NCI-H748 treated with DMSO at 0.1 percent for 48 hours (cell line): ENCODE measurements at regions not wholly inside any gene's neighbourhood (a gene's known extent, or its start where the extent isn't known, plus 50 kb on each side); places are given as distances from the start of the nearest gene placed in this dataset.
"Not testable (repeated sequence)": the region's sequence is repeated elsewhere in the genome, so short reads cannot be mapped to it uniquely, and the experiment has no call there.

Source experiments
- DNase-seq: peaks from one replicate; lab custom pipeline; 2025; lab: John Stamatoyannopoulos, UW

DNA sequence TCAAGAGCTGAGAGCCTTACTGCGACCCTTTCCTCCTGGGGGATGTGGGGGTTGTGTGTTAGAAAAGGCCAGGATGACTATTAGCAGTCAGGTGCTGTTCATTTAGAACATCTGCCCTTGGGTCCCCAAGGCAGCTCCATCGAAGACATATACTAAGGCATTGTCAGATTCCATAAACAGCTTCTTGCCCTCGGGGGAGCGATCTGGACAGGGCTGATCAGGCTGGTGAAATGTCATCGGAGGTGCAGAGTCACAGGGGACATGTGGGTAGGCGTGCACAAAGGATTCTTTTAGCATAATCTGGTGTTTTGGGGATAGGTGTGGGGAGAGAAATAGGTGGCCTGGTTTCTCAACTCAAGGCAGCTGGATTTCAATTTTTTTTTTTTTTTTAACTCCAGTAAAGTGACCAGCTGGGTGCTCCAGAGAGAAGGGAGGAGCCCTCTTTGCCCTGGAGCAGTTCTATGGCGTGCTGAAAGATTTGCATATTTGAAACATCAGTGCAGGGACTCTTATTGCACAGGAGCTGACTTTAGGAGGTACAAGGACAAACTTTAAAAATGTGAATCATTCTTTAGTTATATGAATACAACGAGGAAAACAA lies 160.1 kb downstream of the SUDS3 start:
- DNase-seq: no peak

DNA sequence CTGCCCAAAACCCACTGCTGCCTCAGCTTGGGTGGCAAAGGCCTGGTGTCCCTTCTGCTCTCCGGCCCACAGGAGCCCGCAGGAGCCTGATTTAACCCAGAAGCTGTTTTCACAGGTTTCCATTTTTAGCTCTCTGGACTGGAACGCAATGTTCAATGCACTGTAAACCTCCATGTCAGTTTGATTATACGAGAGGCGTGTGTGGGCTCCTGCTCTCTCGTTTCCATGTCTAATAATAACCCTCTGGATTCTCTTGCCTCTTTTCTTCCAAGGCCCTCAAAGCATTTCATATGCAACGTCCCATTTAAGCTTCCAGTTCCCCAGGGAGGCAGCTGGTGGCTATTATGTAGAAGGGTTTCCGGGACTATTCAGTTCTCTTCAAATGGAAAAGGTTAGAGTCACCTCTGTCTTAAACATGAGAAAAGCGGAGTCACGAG lies 161.1 kb downstream of the SUDS3 start:
- no peak for DNase-seq

DNA sequence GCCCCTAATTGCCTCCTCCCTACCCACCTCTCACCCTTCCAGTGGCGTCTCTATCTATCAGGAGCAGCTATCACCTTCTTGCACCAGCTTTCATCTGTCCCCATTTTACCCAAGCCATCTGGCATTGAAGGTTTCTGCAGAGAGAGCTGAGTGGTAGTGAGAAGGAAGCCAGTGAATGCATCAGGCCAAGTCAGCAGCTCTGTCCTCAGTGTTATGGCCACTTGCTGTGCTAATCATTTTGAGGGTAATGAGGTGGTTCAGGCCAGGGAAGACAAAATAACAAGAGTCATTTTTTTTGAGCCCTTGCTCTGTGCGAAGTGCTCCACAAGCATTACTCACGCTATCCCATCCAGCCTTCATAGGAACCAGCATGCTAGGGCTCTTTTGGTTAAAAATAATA lies 164.7 kb downstream of the SUDS3 start:
- no peak for DNase-seq

DNA sequence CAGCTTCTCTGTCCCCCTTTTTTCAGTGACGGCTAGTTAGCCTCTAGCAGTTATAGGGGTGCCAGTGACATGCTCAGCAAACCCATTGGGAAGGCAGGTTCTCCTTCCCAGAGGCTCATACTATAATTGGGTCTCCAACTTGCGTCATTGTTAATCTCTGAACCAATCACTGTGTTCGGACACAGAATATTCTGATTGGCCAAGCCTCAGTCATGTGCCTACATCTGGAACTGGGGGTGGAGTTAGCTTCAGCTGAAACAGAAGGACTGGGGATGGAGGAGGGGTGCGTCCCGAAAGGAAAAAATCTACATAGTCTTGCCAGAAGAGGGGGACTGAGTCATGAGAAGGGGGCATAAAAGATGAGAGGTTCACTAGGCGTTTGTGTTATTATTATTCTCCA lies 165.6 kb downstream of the SUDS3 start:
- DNase-seq: no peak

DNA sequence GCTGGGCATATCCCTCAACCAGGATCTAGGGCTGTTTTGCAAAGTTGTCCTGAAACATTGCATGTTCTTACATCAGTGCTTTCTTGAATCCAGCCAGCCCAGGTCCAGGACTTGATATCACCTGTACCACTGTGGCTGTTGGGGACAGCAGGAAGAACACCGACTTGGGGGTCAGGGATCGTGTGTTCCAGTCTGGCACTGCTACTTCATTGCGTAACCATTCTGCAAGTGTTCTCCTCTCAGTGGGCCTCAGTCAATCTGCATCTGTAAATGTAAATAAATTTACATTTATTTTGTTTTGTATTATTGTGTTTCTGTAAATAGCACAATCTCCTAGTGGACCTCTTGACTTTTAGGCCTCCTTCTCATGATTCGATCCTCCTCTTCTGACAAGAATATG lies 167.3 kb downstream of the SUDS3 start:
- no peak for DNase-seq

DNA sequence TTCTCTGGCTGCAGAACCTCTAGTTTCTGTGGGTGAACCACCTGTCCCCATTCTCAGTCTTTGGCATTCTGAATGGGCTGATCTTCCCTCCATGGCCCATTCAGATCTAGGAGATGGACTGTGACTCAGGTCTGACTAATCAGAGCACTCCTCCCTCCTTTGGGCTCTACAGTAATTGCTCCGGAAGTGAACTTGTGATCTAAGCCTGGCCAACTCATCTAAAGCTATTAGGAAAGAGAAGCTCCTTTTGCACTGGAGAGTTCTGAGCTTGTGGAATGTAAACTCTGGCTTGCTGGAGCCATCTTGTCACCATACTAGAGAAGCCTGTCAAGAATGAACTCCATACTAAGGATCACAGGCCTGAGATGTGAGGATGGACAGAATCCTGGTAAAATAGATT lies 168.2 kb downstream of the SUDS3 start:
- no peak for DNase-seq

DNA sequence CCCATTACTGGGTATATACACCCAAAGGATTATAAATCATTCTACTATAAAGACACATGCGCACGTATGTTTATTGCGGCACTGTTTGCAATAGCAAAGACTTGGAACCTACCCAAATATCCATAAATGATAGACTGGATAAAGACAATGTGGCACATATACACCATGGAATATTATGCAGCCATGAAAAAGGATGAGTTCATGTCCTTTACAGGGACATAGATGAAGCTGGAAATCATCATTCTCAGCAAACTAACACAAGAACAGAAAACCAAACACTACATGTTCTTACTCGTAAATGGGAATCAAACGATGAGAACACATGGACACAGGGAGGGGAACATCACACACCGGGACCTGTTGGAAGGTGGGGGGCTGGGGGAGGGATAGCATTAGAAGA lies 171.3 kb downstream of the SUDS3 start:
- DNase-seq: not testable (repeated sequence)

DNA sequence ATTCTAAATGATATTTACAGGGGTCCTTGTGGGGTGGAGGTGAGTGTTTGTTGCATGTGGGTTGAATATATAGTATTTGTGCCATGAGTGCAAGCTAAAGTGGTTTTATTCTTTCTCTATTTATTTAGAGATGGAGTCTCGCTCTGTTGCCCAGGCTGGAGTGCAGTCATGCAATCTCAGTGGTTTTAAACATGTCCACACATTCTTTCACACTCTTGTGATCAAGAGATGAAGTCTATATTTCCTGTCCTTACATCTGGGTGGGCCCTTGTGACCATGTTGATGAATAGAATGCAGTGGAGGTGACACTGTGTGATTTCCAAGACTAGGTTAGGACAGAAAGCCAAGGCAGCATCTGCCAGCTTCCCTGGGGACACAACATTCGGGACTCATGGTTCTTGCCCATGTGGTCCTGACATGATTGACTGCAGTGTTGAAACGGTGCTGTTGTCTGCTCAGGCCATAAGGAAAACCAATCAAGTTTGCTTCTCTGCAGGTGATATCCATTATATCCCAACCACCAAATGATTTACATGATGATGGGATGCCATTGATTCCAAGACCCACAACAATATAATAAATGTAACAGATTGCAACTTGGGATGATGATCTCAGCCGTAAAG lies 172.6 kb downstream of the SUDS3 start:
- no peak for DNase-seq

DNA sequence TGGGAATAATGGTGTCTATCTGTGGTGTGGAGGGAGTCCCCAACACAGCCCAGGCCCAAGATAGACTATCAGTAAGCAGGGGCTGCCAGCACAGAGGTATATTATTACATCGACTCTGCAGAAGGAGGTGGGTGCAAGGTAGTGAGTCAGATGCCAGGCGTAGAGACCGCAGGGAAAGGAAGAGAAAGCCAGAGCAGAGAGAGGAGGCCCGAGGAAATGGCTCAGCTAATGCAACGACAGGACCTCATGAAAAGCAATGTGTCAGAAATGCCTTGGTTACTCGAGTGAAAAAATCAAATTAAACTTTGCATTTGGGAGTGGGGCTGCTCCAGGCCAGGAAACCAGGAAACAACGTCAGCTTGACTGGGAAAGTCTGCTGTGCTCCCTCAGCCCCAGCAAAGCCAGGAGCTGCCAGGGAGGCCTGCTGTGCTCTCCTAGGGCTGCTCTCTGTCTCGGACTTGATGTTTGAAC lies 173.2 kb downstream of the SUDS3 start:
- DNase-seq: no peak

DNA sequence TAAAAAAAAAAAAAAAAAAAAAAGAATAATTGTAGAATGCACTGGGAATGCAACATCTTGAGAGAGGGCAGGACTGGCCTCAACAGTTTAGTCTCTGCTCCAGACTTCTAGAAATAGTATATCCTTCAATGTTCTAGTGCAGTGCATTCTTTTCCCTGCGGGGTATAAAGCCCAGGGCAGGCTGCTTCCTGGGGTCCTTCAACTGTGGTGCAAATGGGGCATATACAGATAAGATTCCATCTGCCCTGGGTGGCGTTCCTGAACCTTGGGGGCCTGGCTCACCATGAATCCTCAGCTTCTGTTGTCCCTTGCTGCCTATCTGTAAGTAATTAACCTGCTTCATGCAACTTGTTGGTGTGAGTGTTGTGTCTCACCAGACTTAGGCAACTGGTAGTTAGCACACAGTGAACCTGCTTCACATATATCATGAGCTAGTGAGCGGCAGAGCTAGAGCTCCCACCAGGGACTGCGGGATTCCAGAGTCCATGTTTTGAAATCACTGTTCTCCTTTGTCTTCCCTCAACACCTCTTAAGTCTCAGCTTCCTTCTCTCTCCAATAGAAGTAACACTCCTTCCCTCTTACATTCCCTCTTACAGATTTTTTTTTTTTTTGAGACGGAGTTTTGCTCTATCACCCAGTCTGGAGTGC lies 177.6 kb downstream of the SUDS3 start:
- no peak for DNase-seq

DNA sequence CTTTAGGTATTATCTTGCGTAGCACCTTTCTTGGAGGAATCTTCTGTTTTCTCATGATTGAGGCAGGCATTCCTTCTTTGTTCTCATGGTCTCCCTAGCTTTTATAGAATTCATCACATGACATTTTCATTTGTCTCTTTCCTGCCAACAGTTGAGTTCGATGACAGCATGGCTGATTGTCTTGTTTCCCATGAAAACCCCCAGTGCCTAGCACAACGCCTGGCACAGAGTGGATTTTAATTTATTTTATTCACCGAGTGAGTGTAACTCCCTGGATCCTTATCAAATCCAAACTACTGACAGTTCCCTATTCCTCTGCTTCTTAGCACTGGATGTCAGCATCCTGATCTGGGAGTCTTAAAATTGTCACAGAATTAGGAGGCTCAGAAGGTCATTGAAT lies 182.6 kb downstream of the SUDS3 start:
- DNase-seq: no peak

DNA sequence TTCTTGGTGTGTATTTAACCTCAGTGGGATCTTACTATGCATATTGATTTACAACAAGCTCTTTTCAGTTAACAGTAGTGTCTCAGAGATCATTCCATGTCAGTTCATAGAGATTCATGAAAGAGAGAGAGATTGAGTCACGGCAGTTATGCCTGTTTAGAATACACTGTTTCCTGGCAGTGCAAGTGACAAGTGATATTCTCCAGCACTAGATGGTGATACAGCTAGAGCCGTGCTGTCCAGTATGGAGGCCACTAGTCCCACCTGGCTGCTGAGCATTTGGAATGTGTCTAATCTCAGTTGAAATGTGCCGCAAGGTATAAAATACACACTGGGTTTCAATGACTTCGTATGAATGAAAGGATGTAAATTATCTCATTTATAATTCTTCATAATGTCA lies 184.4 kb downstream of the SUDS3 start:
- DNase-seq: no peak

DNA sequence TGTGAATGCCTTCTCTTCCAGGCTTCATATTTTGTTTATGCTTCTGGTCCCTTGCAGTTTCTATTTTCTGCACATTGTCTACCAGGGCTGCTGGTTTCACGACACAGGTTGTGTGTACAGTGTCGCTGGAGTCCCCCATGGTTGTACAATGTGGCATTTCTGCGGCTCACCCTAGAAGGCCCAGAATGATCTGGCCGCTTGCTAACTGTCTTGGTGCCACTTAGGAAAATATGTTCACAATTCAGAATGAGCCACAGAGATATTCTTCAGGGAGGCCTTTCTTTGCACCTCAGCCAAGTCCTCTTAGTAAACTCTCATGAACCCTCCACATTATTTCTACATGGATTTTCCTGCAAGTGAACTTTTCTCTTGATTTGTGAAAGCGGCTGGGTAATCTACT lies 195.4 kb downstream of the SUDS3 start:
- no peak for DNase-seq

DNA sequence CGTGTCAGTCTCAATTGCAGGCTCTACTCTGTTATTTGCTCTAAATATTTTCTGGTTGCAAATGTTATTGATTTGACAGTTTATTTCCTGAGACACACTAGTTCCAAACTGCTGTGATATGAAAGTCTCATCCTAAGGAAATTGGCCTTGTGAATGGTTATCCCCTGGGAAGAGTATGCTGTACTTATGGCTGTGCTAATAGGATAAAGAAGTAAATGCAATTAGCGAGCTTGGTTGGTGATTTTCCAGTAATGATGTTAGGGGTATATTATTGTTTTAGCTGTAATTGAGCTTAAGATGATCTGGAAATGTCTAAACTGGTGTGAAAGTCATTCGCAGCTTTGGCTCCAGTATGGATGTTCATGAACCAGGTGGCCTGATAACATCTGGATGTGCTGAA lies 197.9 kb downstream of the SUDS3 start:
- DNase-seq: no peak

DNA sequence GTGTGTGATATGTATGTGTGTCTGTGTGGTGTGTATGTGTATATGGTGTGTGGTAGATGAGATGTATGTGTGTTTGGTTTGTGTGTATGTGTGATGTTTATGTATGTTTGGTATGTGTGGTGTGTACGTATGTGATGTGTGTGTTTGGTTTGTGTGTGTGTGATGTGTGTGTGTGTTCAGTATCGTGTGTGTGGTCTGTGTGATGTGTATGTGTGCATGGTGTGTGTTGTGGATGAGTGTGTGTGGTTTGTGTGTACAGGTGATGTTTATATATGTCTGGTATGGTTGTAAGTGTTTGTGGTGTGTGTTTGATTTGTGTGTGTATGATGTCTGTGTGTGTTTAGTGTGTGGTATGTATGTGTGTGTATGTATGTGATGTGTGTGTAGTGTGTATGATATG lies 199.4 kb downstream of the SUDS3 start:
- DNase-seq: no peak

DNA sequence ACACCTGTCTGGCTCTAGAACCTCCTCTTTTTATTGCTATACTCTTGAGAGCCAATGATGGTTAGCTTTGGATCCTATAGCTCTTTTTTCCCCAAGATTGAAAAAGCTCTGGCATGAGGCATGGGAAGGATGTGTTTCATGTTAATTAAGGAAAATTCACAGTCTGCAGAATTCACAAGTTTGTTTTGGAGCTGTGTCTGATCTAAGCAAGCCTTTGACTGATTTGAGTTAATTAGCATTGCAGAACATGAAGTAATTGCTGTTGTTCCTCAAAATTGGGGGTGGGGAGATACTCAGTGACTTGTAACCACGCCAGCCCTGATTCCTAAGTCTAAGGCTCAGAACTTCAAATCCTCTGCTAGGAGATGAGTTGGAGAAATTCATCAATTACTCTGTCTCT lies 205.0 kb downstream of the SUDS3 start:
- DNase-seq: no peak

DNA sequence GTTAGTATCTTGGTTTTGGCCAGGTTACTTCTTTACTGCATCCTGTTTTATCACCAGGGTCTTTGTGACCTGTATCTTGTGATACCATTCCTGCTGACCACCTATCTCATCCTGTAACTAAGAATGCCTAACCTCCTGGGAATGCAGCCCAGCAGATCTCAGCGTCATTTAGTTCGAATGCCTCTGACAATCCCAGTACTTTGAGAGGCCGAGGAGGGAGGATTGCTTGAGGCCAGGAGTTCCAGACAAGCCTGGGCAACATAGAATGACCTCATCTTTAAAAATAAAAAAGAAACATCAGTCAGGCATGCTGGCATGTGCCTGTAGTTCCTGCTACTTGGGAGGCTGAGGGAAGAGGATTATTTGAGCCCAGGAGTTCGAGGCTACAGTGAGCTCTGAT lies 206.5 kb downstream of the SUDS3 start:
- no peak for DNase-seq

DNA sequence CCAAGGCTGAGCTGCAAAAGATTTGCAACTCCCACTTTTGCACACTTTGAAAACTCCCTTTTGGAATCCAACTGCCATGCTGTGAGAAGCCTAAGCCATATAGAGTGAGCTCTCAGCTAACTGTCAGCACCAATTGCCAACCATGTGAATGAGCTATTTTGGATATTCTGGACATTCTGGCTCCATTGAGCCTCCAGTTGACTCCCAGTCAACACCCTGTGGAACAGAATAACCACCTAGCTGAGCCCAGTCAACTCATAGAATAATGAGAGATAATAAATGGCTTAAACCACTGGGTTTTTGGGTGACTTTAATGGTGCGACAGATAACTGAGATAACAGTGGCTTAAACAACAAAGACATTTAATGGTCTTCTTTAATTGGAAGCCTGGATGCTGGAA lies 210.1 kb downstream of the SUDS3 start:
- DNase-seq: no peak

DNA sequence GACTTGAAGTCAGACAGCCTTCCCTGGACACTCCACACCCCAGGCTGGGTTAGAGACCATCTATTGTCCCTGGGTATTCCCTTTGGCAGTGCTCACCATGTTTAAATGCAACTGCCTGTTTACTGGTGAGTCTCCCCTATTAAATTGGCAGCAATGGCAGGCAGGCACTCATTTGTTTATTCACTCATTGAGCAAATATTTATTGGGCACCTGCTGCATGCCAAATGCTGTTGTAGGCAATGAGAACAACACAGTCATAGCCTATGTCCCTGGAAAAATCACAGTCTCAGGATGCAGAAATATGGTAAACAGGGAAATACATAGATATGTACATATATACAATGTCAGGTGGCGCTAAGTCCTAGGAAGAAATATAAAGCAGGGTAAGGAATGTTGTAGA lies 212.8 kb downstream of the SUDS3 start:
- DNase-seq: no peak

DNA sequence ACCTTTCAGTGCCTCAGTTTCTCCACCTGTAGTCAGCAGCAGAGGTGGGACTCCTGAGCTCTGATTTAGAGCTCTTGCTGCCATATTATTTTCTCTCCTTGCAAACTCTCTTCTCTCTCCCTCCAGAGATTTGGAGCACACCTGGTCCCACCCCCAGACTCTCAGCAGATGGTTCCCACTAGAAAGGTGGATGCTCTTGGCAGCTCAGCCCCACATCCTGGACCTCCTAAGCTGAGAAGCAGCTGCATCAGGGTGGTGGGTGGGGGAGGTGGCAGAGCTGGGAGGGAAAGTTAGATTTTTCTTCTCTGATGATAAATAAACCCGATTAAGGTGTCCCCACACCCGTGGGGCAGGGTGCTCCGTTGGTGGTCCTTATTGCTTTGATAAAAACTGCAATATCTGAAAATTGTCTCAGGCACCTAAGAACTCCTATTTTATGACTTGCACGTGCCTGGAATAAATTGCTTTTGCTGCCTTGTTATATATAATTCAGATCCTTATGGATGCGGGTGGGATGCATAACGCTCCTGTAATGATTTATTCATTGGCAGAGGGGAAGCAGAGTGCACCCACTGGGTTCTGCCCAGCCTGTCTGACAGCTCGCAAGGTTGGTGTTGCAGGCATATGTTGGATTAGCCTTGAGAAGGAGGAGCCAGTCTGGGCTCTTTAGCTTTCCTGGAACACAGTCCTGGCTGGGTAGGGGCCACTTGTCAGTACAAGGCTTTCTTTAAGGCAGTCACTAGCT lies 214.2 kb downstream of the SUDS3 start:
- DNase-seq: no peak

DNA sequence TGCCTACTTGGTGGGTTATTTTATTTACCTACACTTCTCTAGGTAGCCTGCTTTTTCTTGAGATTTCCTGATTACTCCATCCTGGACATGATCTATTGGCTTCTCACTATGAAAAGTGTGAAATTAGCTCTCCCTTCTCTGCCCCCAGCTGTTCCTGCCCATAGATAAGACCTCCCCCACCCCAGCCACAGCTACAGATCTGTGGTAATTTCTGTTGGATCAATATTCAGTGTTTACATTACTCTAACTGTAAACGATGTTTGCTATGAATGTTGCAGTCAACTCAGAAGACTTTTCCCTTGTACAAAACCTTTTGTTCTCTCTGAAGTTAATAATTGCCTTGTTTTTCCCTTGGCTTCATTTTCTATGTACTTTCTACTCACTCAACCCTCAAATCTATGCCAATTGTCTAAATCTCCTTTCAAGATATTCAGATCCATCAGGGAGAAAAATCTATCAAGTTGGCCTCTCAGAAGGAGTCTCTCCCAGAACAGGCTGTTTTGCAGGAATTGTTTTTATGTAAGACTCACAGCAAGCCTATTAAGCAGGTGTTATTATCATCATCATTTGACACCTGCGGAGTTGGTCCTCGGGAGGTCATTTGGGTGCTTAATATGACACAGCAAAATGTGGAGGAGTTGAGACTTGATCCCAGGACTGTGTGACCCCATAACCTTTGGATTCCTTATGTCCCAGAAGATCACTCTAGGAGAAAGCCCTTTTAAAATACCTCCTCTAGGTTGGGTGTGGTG lies 227.4 kb downstream of the SUDS3 start:
- peak; percentile 47 for DNase-seq

DNA sequence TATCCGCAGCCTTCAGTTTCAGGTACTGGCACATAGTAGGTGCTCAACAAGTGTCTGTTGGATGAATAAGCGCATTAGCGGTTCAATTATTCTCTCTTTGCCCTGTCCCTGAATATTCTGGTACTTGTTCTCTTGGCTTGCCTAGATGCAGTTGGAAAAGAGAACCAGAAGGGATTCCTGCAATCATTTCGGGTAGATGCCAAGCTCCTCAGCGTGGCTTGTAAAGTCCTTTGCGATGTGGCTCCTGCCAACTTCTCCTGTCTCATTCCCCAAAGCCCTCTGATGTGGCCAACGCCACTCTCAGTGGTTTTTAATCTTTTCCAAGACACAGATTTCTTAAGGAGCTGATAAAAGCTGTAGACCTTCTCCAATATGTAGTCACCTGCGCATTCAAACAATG lies 230.3 kb downstream of the SUDS3 start:
- DNase-seq: no peak
